Stimulated activated CD4-positive, alpha-beta T cell treated with anti-CD3 and anti-CD28 coated beads, TNF-alpha, amount 100 ng/mL, for 1 hour (primary cell): ENCODE measurements at regions not wholly inside any gene's neighbourhood (a gene's known extent, or its start where the extent isn't known, plus 50 kb on each side); places are given as distances from the start of the nearest gene placed in this dataset.

Source experiments
- DNase-seq, 3 donors: peaks; one replicate each; pipeline ENCODE4 v3.0.0-alpha.2; 2020; ENCODE audit warnings: low read depth in 3 of 3, low spot score in 1 of 3

DNA sequence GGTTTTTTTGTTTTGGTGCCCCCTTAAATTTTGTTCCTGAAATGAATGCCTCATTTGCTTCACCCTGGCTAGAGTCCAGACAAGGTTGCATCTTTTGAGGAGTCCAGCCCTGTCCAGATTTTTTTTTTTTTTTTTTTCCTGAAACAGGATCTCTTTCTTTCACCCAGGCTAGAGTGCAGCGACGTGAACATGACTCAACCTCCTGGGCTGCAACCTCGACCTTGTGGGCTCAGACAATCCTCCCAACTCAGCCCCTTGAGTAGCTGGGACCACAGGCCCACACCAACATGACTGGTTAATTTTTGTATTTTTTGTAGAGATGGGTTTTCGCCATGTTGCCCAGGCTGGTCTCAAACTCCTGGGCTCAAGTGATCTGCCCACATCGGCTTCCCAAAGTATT, 469.0 kb upstream of the BRINP1 start:
- no peak for DNase-seq

GRCh38 chr9:119836036-119836435, 466.8 kb upstream of the BRINP1 start:
- no peak for DNase-seq

DNA sequence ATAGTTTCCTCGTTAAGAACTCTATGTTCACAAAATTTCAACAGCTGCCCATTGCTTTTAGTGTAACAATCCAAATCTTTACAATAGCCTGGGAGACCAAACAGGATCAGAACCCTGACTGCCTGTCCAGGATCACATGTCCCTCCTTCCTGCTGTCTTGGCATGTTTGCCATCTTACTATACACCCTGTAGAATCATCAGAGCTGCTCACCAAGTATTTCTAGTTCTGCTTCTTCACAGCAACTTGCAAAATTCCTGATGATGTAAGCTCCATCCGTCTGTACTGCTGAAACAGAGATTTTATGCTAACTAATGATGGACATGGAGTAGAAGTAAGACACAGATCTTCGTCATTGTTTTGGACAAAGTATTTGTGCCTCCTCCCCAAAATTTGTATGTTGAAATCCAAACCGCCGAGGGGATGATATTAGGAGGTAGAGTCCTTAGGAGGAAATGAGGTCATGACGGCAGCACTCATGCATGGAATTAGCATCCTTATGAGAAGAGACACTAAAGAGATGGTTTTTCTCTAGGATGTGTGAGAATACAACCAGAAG, 464.9 kb upstream of the BRINP1 start:
- no peak for DNase-seq

- no peak for DNase-seq
These were observed 462.1 kb upstream of the BRINP1 start for GRCh38 chr9:119831309-119831708.

DNA sequence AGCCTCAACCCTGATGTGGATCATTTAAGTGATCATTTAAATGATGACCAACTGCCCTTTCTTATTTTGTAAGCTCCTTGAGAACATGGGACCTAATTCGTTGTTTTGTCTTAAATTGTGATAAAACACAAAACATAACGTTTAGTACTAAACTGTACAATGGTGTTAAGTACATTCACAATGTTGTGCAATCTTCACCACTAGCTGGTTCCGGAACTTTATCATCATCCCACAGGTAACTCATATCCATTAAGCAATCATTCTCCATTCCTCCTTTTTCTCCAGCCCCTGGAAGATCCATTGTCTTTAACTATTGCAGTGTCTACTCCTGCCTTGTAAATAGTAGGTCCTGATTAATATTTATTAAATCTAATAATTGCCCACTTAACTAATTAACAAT, 460.5 kb upstream of the BRINP1 start:
- no peak for DNase-seq

GRCh38 chr9:119829186-119829585, 460.0 kb upstream of the BRINP1 start:
- no peak for DNase-seq

DNA sequence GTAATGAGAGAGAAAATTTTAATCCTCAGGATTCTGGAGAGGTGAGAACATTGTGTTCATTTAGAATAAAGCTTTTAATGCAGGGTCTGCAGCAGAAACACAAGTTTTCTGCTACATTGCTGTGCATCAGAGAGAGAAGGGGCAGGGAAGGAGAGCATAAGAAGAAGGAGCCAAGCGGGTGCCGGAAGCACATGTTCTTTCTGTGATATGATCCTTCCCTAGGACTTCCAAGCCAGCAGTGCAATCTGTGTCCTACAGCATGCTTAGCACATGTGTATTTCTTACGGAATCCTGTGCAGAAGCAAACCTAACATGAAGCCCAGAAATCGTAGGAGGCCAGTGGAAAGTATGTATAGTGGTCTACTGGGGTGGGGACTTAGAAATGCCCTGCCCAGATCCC, 458.3 kb upstream of the BRINP1 start:
- no peak for DNase-seq

DNA sequence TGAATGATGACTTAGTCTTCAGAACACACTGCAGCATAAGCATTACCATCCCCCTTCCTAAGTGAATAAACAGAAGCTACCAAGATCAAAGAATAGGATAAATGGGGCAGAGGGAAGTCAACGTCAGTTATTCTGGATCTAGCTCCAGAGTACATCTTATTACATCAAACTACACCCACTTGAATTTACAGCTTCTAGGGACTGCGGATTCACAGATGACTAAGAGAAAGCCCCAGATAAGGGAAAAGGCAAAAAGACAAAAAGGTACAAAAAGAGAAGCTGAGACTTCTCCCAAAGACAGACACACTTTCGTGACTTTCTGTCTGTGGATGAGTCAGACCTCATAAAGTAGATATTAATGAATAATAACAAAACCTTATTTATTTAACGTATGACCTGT, 457.9 kb upstream of the BRINP1 start:
- no peak for DNase-seq

GRCh38 chr9:119818726-119819435, 449.6 kb upstream of the BRINP1 start:
- no peak for DNase-seq

GRCh38 chr9:119810645-119811429, 441.6 kb upstream of the BRINP1 start:
- DNase-seq, result no peak

DNA sequence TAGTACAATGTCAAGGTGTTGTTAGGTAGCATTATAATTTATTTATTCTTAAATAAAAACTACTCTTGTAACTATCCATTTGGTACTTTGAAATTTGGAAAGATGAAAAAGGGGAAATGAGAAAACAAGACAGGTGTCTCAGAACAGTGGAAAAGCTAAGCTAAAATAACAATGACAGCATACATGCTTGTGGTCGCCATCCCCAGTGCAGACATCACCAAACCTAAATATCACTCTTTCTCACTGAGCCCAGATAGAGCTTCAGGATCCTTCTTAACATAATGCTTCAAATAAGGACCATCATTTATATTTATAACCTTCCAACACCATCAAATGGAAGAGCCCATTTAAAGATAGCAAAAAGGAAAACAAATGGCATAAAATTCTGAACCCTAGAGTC, 434.4 kb upstream of the BRINP1 start:
- DNase-seq, result no peak

DNA sequence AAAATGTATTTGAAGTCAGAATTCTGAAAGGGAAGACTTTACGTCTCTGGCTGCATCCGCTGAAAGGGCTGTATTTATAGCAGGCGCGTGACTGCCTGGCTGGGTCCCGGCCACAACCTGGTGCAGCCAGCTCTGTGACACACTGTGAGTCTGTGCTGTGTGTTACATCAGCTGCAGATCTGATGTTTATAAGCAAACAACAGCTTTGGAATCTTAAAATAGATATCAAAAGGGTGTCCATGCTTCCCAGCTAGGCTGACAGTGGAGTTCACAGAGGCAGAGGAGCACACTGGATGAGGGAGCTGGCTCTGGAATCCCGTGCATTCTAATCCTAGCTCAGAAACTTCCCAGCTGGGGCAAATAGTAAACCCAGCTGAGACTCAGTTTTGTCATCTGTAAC, 433.4 kb upstream of the BRINP1 start:
- no peak for DNase-seq

DNA sequence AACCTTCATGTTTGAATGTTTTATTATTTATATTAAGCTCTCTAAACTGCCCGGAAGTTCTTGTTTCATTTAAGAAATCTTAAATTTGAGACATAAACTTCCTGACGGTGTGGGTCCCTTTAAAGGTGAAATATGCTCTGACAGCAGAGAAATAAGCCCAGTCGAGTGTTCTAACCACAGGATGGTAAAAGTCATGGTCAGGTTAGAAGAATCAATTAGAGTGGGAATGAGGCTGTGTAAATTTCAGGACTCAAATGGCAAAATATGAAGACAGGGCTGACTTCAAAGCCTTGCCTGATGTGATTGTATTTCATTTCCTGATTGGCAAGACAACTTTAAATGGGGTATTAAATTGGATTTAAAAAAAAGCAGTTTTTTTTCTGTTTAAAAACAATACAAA, 432.9 kb upstream of the BRINP1 start:
- no peak for DNase-seq

DNA sequence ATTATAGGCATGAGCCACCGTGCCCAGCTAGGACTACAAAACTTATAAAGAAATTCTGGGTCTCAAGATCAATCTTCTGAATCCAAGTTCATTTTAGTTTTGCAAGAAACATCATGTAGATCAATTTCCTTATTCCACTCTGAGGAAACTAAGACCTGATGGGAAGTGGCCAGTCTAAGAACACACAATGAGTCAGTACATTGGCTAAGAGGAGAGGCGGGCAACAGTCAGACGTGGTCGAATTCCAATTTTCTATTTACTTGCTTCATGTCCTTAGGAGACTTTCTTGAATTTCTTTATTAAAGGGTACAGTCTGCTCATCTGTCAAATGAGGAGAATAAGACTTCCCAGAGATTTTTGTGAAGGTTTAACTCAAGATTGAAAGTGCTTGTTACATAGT, 432.1 kb upstream of the BRINP1 start:
- no peak for DNase-seq

DNA sequence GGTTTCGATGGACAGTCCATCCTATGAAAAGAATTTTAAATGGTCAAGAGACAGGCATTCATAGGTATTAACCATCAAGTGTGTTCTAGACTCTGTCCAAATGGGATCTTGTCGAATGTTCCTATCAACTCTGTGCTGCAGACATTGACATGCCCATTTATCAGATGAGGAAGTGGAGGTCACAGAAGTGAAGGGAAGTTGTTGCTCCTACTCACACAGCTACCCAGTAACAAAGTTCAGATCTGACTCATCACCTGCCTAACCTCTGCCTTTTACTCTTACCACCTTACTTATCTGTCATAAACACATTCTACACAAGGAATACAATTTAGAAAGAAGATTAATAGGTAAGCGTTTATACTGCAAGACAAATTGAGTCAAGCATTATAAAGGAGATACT, 426.2 kb upstream of the BRINP1 start:
- no peak for DNase-seq

DNA sequence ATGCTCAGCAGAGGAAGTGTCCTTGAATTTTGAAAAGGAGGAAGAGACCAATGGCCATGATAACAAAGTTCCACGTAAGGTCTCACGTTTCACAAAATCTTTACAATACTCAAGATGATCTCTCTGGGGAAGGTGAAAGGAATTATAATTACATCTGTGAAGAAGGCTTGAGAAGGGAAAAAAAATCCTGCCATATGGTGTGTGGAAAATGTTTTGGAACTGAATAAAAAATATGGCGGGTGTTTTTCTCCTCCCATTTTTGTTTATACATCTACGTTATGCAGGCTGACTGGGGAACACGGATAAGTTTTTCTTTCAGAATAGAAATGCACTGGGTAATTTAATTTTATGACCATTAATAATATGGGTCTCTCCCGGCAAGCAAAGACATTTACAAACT, 425.6 kb upstream of the BRINP1 start:
- no peak for DNase-seq

DNA sequence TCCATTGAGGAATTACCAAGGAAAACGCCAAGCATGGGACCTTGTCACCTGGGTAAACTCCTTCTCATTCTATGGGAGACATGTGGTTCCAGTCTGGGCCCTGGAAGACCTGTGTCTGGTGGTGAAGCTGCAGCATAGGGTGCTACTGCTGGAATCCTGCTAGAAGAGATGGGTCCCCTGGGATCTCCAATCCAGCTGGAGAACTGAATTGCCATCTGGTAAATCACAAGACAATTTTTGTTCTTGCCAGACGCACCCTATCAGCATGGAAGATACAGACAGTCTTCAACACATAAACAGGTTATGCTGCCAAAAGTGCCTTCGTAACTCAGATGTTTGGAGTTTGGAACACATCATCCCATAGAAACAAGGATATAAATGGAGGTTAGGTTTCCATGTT, 424.0 kb upstream of the BRINP1 start:
- no peak for DNase-seq

- no peak for DNase-seq
These were observed 423.0 kb upstream of the BRINP1 start for GRCh38 chr9:119792242-119792641.

DNA sequence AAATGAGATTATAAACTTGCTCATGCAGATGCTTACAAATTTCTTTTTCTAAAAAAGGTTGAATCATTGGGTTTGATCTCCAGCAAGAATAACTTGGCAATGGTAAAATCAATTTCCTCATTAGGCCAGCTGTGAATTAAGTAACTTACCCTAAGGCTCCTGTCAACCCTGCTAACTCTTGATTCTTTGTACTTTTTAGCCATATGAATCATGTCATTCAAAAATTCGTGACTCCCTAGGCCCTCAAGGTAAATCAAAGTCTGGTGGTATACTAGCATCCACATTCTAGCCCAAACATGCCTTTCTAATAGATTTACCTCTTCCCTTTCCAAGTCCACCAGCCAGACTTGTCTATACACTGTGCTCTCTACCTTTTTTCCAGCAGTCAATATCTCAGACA, 420.8 kb upstream of the BRINP1 start:
- DNase-seq, result no peak

- DNase-seq, result no peak
These were observed 419.7 kb upstream of the BRINP1 start for GRCh38 chr9:119788921-119789320.

DNA sequence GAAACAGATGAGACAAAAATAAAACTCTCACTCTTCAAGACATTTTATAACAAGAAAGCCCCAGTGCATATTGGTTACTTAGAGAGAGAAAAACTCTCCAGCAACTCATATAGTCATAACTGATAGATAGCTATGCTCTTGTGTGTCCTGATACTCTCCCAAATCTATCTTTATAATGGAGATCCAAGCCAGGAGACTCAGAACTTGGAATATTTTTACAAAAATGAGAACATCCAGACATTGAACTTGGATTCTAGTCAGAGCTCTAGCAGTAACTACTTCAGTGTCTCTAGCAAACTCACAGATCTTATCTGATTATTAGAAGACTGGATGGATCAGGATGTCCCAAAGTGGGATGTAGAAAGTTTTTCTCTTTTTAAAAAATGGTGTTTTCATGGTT, 412.7 kb upstream of the BRINP1 start:
- DNase-seq, result no peak

DNA sequence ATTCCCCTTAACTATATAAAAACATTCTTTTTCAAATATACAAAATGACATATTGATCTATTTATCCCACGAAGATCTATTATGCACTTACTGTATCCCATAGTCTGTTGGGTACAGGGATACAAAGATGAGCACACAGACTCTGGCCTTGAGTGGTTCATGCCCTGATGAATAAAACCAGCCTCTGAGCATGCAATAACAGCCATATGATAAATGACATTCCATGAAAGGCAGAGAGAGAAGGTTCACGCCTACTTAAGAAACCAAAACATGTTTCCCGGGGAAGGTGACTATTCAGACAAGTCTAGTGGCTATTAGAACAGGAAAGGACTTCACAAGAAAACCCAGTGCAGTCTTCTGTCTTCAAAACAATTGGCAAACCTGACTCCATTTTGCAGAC, 406.2 kb upstream of the BRINP1 start:
- no peak for DNase-seq

DNA sequence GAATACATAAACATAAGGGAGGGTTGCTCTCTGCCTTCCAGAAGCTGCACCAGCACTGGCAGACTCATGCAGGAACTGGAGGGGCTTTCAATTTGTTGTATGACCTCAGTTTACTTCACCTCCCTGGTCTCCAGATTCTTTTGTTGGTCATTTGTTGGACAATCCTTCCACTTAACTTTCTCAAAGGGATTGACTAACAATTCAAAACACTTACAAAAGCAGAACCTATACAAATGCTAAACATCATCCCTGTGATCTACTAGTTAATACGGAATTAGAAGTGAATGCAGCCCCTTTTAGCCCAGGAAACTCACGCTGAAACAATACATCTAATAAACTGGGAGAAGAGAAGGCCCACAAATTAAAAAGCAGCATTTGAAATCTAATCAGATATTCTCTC, 404.6 kb upstream of the BRINP1 start:
- DNase-seq, result no peak
